A673 (cell line): ENCODE measurements at regions not wholly inside any gene's neighbourhood (a gene's known extent, or its start where the extent isn't known, plus 50 kb on each side); places are given as distances from the start of the nearest gene placed in this dataset.

Source experiments
- BruUV-seq: library from RNA; stranded (reverse); fragments of 400-500 nt; replicated peaks from 2 replicates; lab custom pipeline; 2021; lab: Mats Ljungman, UMichigan
- CTCF ChIA-PET: fragments of 300-600 bp; sonication (Branson Sonifier 250); formaldehyde crosslinking; loops from one replicate; lab custom pipeline; 2022; ENCODE audit warnings: antibody characterized with exemption; lab: Charles Lee
- POLR2A ChIA-PET: fragments of 300-600 bp; sonication (Branson Sonifier 250); formaldehyde crosslinking; loops from one replicate; lab custom pipeline; 2022; ENCODE audit warnings: antibody characterized with exemption; ENCODE audit not compliant: low non-redundant PET; lab: Charles Lee
- DNase-seq: peaks from one replicate; pipeline ENCODE4 v3.0.0-alpha.2; 2015; ENCODE audit warnings: low spot score
- H3K27ac ChIP-seq: fragments of 200-600 bp; sonication (generic); 2 replicates; pipeline ENCODE4 v1.5.1; 2016; ENCODE audit warnings: mixed run types, low read depth, mild to moderate bottlenecking, mixed read lengths, antibody characterized with exemption, low read length; ENCODE audit not compliant: poor library complexity, severe bottlenecking
- H3K27me3 ChIP-seq: fragments of 200-600 bp; sonication (generic); replicated peaks from 2 replicates; pipeline ENCODE4 v1.6.1; 2017; ENCODE audit warnings: mixed run types, low read depth, mild to moderate bottlenecking, mixed read lengths, antibody characterized with exemption, low read length; ENCODE audit not compliant: insufficient read depth, poor library complexity
- H3K36me3 ChIP-seq: fragments of 200-600 bp; sonication (generic); 2 replicates; pipeline ENCODE4 v1.6.1; 2016; ENCODE audit warnings: mixed run types, mild to moderate bottlenecking, mixed read lengths, antibody characterized with exemption, low read length; ENCODE audit not compliant: insufficient read depth, poor library complexity, severe bottlenecking
- H3K4me1 ChIP-seq: fragments of 200-600 bp; sonication (generic); 2 replicates; pipeline ENCODE4 v1.6.1; 2017; ENCODE audit warnings: mixed run types, mild to moderate bottlenecking, mixed read lengths, antibody characterized with exemption, low read length; ENCODE audit not compliant: insufficient read depth, poor library complexity, severe bottlenecking
- H3K4me3 ChIP-seq: fragments of 200-600 bp; sonication (generic); 2 replicates; pipeline ENCODE4 v1.5.1; 2016; ENCODE audit warnings: low read depth, mixed run types, mild to moderate bottlenecking, mixed read lengths, low read length; ENCODE audit not compliant: poor library complexity, severe bottlenecking
- H3K9me3 ChIP-seq: fragments of 200-600 bp; sonication (generic); 2 replicates; pipeline ENCODE4 v1.6.1; 2016; ENCODE audit warnings: mixed run types, low read depth, mild to moderate bottlenecking, mixed read lengths, antibody characterized with exemption, low read length; ENCODE audit not compliant: poor library complexity, severe bottlenecking
- CTCF ChIP-seq: fragments of 300-800, 200-600 bp; sonication (generic); conservative IDR thresholded peaks from 2 replicates; pipeline ENCODE4 v1.5.1; 2017; ENCODE audit warnings: low read depth, mild to moderate bottlenecking, antibody characterized with exemption, low read length, moderate library complexity, mixed read lengths
- EZH2 ChIP-seq: fragments of 200-600 bp; sonication (generic); IDR thresholded peaks from 2 replicates; pipeline ENCODE4 v1.6.1; 2017; ENCODE audit warnings: borderline replicate concordance, low read depth, mild to moderate bottlenecking, mixed read lengths, antibody characterized with exemption, low read length; ENCODE audit not compliant: poor library complexity, severe bottlenecking
- intact Hi-C: fragments of 100-400 bp; cut with micrococcal nuclease; formaldehyde crosslinking; loops from one replicate; pipeline ENCODE4 v1.10.0; 2022; ENCODE audit not compliant: unreplicated experiment

DNA sequence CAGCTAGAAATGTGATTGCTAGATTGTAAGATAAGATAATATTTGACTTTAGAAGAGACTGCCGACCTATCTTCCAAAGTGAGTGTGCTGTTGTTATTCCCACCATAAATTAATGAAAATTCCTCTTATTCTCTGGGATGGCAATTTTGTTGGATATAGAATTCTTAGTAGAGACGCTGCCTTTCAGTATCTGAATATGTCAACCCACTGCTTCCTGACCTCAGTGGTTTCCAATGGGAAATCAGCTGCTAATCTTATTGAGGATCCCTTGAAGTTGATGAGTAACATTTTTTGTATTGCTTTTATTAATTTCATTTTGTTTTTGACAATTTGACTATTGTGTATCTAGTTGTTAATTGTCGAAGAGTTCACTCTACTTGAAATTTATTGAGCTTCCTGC lies 313.0 kb downstream of the BMP2 start:
- no peaks in the 10 kb centered on the region for H3K36me3 ChIP-seq
- intact Hi-C loops: no loop called here
- ChIA-PET CTCF (no interaction called here), POLR2A (no interaction called here)
- no TSS peak for BruUV-seq
- no peaks in the 10 kb centered on the region for H3K27me3 ChIP-seq
- no peak for DNase-seq
- peaks cover 4% of the 10 kb centered on the region for H3K9me3 ChIP-seq
- H3K27ac ChIP-seq: no peak overlapping the region
- TF ChIP-seq CTCF (no peak), EZH2 (no peak)
- no peak overlapping the region for H3K4me3 ChIP-seq
- H3K4me1 ChIP-seq: no peaks in the 10 kb centered on the region

DNA sequence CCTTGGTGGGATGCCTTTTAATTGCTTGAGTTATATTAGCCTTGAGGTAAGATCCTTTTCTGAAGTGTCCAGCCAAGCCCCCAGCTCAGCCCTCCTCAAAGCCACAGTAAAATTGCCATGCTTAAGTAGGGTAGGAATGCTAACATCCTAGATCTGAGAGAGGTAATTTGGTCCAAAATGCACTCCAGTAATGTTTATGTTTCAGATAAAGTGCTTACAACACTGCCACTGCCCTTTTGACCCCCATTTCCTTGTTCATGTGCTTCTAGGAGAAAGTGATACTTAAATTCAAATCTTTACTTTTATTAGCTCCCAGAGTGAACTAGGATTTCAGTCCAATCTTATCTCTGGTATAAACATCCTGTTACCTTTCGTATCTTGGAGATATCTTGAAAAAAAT lies 318.0 kb downstream of the BMP2 start:
- no peak for TF ChIP-seq EZH2
- no peak for TF ChIP-seq CTCF
- Histone ChIP-seq H3K9me3 (no peaks in the 10 kb centered on the region), H3K4me3 (no peak overlapping the region), H3K4me1 (no peaks in the 10 kb centered on the region), H3K36me3 (no peaks in the 10 kb centered on the region), H3K27ac (no peak overlapping the region), H3K27me3 (no peaks in the 10 kb centered on the region)
- no peak for DNase-seq
- intact Hi-C loops: no loop called here
- no TSS peak for BruUV-seq
- POLR2A ChIA-PET: no interaction called here
- CTCF ChIA-PET: no interaction called here

DNA sequence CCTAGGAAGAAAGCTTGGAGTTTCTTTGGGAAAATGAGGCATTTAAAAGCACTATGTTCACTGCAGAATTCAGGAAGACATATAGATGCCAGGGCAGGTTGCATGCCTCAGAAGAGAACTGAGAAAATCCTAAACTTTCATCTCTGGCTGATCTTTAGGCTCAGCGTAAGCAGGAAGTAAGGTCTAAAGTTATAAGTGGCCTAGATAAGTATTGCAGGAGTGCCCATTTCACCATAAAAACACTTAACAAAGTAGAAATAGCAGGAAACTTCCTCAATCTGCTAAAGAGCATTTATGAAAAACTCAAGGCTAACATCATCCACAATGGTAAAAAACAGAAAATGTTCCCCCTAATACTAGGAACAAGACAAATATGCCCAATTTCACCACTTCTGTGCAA lies 320.3 kb downstream of the BMP2 start:
- TF ChIP-seq CTCF (no peak), EZH2 (no peak)
- POLR2A ChIA-PET: no interaction called here
- Histone ChIP-seq H3K4me3 (no peak overlapping the region), H3K4me1 (no peaks in the 10 kb centered on the region), H3K27me3 (no peaks in the 10 kb centered on the region), H3K27ac (no peak overlapping the region), H3K9me3 (no peaks in the 10 kb centered on the region), H3K36me3 (no peaks in the 10 kb centered on the region)
- intact Hi-C loops: no loop called here
- CTCF ChIA-PET: no interaction called here
- no TSS peak for BruUV-seq
- no peak for DNase-seq
